Psoas muscle (tissue), 7 donors: ENCODE measurements at regions not wholly inside any gene's neighbourhood (a gene's known extent, or its start where the extent isn't known, plus 50 kb on each side); places are given as distances from the start of the nearest gene placed in this dataset.

Experiments used
- ATAC-seq, 4 donors: fragments of 200-7000 bp; cut with Tn5 transposase; one replicate each; pipeline ENCODE4 v1.9.1; 2020; ENCODE audit warnings: moderate library complexity in 3 of 4, mild to moderate bottlenecking in 2 of 4
- DNase-seq, 2 donors: peaks; one replicate each; pipeline ENCODE4 v3.0.0-alpha.2; 2020
- H3K27ac ChIP-seq: fragments of 200-600 bp; one replicate; pipeline ENCODE4 v1.8.0; 2022
- H3K27me3 ChIP-seq, 3 donors: fragments of 200-600 bp in 1 of 3; one replicate each; pipeline versions ENCODE4 v1.6.1 to v1.8.0; 2013 to 2022; ENCODE audit warnings: low read length in 2 of 3, mild to moderate bottlenecking in 2 of 3, moderate library complexity in 1 of 3; ENCODE audit not compliant: insufficient read depth in 3 of 3
- H3K36me3 ChIP-seq, 2 donors: fragments of 200-600 bp in 1 of 2; one replicate each; pipeline versions ENCODE4 v1.6.1 to v1.8.0; 2013 to 2022; ENCODE audit warnings: low read depth in 1 of 2, mild to moderate bottlenecking in 1 of 2, moderate library complexity in 1 of 2; ENCODE audit not compliant: insufficient read depth in 1 of 2
- H3K4me1 ChIP-seq: fragments of 200-600 bp; one replicate; pipeline ENCODE4 v1.8.0; 2022
- H3K4me3 ChIP-seq: fragments of 200-600 bp; one replicate; pipeline ENCODE4 v1.8.0; 2022; ENCODE audit warnings: mild to moderate bottlenecking
- H3K9me3 ChIP-seq: fragments of 200-600 bp; one replicate; pipeline ENCODE4 v1.8.0; 2022
- WGBS, 3 donors: extraction: QIAGEN DNeasy Blood & Tissue Kit; methylation state at CpG; one replicate each; pipeline versions ENCODE4 v1.1.6 to v1.1.7; 2013; 5-methylcytosine and 5-hydroxymethylcytosine counted together
- intact Hi-C, 2 donors: fragments of 100-400 bp; cut with DNase I; formaldehyde crosslinking; loops; one replicate each; pipeline versions ENCODE4 v1.11.0 to v1.14.2; 2022
- TF ChIP-seq, protein P1 (sequence below): fragments of 200-600 bp; IDR thresholded peaks from one replicate; pipeline ENCODE4 v1.8.0; 2022; ENCODE audit warnings: antibody characterized with exemption
- donor health status: healthy with polysubstance abuse.
- donor health status: DM: no; HTN: no; CAD: no; lungs with moderate emphysema.
- donor health status: Bipolar disorder and iron deficiency.
- donor health status: healthy.
- donor health status: DM: yes; HTN: yes; CAD: no.
- donor health status: DM: no; HTN: no; CAD: no.
- donor health status: DM: yes; HTN: yes; CAD: no.

DNA sequence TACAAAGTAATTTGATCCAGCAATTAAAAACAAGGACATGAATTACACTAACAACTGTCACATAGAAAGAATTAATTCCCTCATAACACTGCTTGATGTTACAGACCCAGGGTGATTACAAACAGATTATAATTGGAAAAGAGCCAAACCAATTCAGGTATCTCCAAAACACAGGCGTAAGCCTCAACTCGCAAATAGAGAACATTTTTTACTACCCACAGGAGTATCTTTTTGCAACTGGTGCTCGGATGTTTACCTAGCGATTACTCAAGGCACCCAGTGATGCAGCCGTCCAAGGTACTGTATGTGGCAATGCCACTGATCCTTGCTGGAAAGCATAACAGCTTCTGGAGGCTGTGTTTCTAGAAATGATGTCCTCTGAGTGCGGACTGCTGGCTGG is 386.1 kb upstream of the KIF2A start:
- WGBS, 3 donors: 72 to 80% (median 78%) methylated on average over 6 of the region's 6 CpGs
- Histone ChIP-seq H3K9me3 (no peaks in the 10 kb centered on the region), H3K27me3 (no peaks in the 10 kb centered on the region), H3K36me3 (no peaks in the 10 kb centered on the region), H3K27ac (no peak overlapping the region), H3K4me3 (no peak overlapping the region), H3K4me1 (no peaks in the 10 kb centered on the region)
- TF ChIP-seq, protein P1, sequence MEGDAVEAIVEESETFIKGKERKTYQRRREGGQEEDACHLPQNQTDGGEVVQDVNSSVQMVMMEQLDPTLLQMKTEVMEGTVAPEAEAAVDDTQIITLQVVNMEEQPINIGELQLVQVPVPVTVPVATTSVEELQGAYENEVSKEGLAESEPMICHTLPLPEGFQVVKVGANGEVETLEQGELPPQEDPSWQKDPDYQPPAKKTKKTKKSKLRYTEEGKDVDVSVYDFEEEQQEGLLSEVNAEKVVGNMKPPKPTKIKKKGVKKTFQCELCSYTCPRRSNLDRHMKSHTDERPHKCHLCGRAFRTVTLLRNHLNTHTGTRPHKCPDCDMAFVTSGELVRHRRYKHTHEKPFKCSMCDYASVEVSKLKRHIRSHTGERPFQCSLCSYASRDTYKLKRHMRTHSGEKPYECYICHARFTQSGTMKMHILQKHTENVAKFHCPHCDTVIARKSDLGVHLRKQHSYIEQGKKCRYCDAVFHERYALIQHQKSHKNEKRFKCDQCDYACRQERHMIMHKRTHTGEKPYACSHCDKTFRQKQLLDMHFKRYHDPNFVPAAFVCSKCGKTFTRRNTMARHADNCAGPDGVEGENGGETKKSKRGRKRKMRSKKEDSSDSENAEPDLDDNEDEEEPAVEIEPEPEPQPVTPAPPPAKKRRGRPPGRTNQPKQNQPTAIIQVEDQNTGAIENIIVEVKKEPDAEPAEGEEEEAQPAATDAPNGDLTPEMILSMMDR: no peak
- no peak for DNase-seq
- ATAC-seq: no peak
- intact Hi-C loops: no loop called here

DNA sequence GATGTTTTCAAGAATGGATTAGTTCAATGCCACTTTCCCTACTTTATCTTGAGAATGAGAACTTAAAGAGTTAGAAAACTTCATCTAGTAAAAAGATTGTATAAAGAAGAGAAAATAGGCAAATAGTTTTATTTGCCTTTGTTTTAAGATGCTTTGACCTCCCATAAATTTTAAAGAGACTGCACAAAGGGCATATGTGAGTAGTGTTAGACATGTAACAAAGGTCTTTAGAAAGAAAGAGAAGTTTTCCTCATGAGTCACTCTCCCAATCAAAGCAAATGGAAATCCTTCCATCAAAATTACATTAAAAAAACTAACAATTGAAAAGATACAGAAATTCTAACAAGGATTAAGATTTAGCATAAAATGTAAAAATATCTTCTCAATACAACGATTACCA is 381.8 kb upstream of the KIF2A start:
- DNase-seq (no peak), ATAC-seq (no peak)
- TF ChIP-seq, protein P1: no peak
- Histone ChIP-seq H3K4me3 (no peak overlapping the region), H3K27me3 (no peaks in the 10 kb centered on the region), H3K27ac (no peak overlapping the region), H3K36me3 (no peaks in the 10 kb centered on the region), H3K4me1 (no peaks in the 10 kb centered on the region), H3K9me3 (no peaks in the 10 kb centered on the region)
- intact Hi-C loops: no loop called here
- WGBS, 3 donors: 74 to 79% (median 79%) methylated on average over 1 of the region's 1 CpG

DNA sequence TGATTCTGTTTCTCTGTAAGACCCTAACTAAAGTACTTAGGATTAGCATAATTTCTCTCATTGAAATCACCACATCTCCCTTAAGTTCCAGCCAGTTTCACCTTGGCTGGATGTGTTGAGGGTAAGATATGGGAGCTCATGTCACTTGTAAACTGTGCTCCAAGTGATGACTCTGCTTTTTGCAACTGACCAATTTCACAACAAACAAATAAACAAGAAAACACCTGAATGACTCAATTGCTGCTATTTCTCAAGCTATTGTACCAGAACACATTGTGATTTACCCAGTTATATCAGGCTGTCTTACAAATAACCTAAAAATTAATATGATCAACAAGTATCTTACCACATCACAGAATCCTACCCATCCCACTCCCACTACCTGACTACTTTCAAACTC is 379.1 kb upstream of the KIF2A start:
- no peak for DNase-seq
- H3K9me3 ChIP-seq: no peaks in the 10 kb centered on the region
- intact Hi-C loops: no loop called here

DNA sequence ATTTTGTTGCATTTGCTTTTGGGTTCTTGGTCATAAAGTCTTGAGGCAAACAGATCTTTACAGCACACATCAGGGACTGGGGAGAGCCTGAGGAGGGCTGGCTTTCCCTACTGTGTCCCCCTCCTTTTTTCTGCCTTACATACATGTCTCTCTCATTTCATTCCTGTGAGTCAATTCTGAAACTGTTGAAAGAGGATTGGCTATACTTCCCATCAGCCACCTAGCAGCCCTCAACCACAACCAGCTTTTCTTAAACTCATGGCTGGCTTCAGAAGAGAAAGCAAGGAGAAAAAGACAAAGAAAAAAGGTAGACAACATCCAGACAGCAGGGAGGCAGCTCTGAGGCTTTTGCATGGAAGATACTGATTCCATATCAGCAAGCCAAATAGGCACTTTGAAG is 374.8 kb upstream of the KIF2A start:
- intact Hi-C loops: loop anchor here in 1 of 2 donors (10.0 kb wide), 1 partner anchor 1256 kb away; no protein-coding TSS in a partner anchor
- TF ChIP-seq, protein P1: no peak
- no peak for ATAC-seq
- H3K4me3 ChIP-seq: no peak overlapping the region
- no peak overlapping the region for H3K27ac ChIP-seq
- no peaks in the 10 kb centered on the region for H3K36me3 ChIP-seq
- no peaks in the 10 kb centered on the region for H3K4me1 ChIP-seq
- DNase-seq: no peak
- H3K9me3 ChIP-seq: no peaks in the 10 kb centered on the region
- no peaks in the 10 kb centered on the region for H3K27me3 ChIP-seq

More for the DNA sequence above, 379.1 kb upstream of the KIF2A start:
- no peaks in the 10 kb centered on the region for H3K36me3 ChIP-seq
- no peaks in the 10 kb centered on the region for H3K4me1 ChIP-seq
- H3K27ac ChIP-seq: no peak overlapping the region
- ATAC-seq: no peak
- H3K4me3 ChIP-seq: no peak overlapping the region
- no peaks in the 10 kb centered on the region for H3K27me3 ChIP-seq
- TF ChIP-seq, protein P1: no peak

DNA sequence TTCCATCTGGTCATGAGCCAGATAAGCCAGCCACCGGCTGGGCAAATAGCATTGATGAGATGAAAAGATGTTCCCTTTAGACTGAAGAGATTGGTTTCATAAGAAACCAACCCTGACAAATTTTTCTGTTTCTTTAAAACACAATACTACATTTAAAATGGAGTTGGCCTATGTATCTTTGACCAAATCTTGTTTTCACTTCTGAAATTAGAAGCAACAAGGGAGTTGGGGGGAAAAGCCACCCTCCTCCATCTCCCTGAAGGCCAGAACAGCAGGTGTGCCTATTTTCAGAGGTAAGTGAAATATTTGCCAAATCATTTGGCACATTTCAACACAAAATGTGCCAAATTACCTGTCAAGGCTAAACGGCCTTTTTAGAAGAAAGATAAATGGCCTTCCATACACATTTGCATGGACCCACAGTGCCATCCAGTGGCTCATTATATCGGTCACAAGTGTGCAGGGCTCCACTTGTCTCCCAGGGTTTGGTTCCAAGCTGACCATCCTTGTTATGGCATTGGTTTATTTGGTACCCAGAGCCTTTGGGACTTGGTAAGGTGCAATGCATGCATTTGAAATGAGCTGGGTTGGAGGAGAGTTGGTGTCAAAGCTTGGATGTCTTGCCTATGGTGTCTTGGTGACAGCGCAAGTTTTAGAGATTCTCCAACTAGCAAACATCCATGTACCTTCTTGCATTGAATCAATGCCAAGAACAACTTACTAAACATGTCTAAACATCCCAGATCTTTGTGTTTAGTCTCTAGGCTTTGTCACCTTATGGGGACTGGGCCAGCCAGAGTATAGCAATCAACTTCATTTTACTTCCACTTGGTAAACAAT is 372.0 kb upstream of the KIF2A start:
- no peak for DNase-seq
- intact Hi-C loops: loop anchor here in 1 of 2 donors (10.0 kb wide), 1 partner anchor 1259 kb away; no protein-coding TSS in a partner anchor
- ATAC-seq: no peak
- Histone ChIP-seq H3K4me1 (no peaks in the 10 kb centered on the region), H3K4me3 (no peak overlapping the region), H3K9me3 (no peaks in the 10 kb centered on the region), H3K27me3 (no peaks in the 10 kb centered on the region), H3K27ac (no peak overlapping the region), H3K36me3 (no peaks in the 10 kb centered on the region)
- TF ChIP-seq, protein P1: peak; percentile 48
- 40 to 44% (median 43%) methylated on average over 4 of the region's 4 CpGs for WGBS, 3 donors
